Transverse colon (tissue), 4 donors: ENCODE measurements at regions not wholly inside any gene's neighbourhood (a gene's known extent, or its start where the extent isn't known, plus 50 kb on each side); places are given as distances from the start of the nearest gene placed in this dataset.

ENCODE experiments used
- CTCF ChIP-seq, 5 experiments: fragments of 200-600 bp in 3 of 5; fragments of 450-650 bp in 2 of 5; sonication (generic) in 3 of 5; IDR thresholded peaks; 1 replicate in 2 of 5; 2 replicates in 3 of 5; pipeline ENCODE4 v1.5.1; 2016 to 2017; ENCODE audit warnings: antibody characterized with exemption in 5 of 5, inconsistent platforms in 3 of 5, mild to moderate bottlenecking in 2 of 5, moderate library complexity in 1 of 5
- POLR2A ChIP-seq: fragments of 450-650 bp; IDR thresholded peaks from one replicate; pipeline ENCODE4 v1.6.1; 2016; ENCODE audit warnings: antibody characterized with exemption, mild to moderate bottlenecking, moderate library complexity
- POLR2AphosphoS5 ChIP-seq, 3 donors: sonication (generic); formaldehyde crosslinking; IDR thresholded peaks; one replicate each; pipeline ENCODE4 v1.6.1; 2016; ENCODE audit warnings: antibody characterized with exemption in 3 of 3

GRCh38 chr15:77909182-77909940 lies 168.2 kb downstream of the TBC1D2B start:
- TF ChIP-seq CTCF (IDR thresholded peaks at IDR 0.05) (no peak), POLR2A (no peak), POLR2AphosphoS5 (IDR thresholded peaks at IDR 0.05) (no peak)
